H1 (cell line): ENCODE measurements at regions not wholly inside any gene's neighbourhood (a gene's known extent, or its start where the extent isn't known, plus 50 kb on each side); places are given as distances from the start of the nearest gene placed in this dataset.
A peak's percentile ranks its signal among the peaks of the same experiment; 100 is the strongest.
"Not testable (repeated sequence)": the region's sequence is repeated elsewhere in the genome, so short reads cannot be mapped to it uniquely, and the experiment has no call there.

Experiments used
- CTCF ChIA-PET: fragments of 300-600 bp; sonication (Branson Sonifier 250); formaldehyde crosslinking; loops from one replicate; lab custom pipeline; 2021; ENCODE audit not compliant: partially characterized antibody; lab: Charles Lee
- POLR2A ChIA-PET: fragments of 300-600 bp; sonication (Branson Sonifier 250); formaldehyde crosslinking; loops from one replicate; lab custom pipeline; 2021; ENCODE audit warnings: inconsistent platforms; ENCODE audit not compliant: partially characterized antibody; lab: Charles Lee
- DNase-seq, 2 experiments: peaks; one replicate each; pipeline versions ENCODE4 v3.0.0 to v3.0.0-alpha.2; 2010 to 2022; ENCODE audit warnings: low spot score in 2 of 2, low read depth in 1 of 2, mixed read lengths in 1 of 2
- FAIRE-seq: peaks from 2 replicates; lab custom pipeline; 2011; peaks lifted over from hg19 to GRCh38; lab: Jason Lieb, UNC
- H2AFZ ChIP-seq: 2 replicates; pipeline ENCODE4 v1.8.1; 2012; ENCODE audit warnings: low read length, inconsistent platforms
- H2AK5ac ChIP-seq: 2 replicates; pipeline ENCODE4 v1.6.1; 2013; ENCODE audit warnings: low read depth, low read length
- H2BK120ac ChIP-seq: replicated peaks from 2 replicates; pipeline ENCODE3; 2013; ENCODE audit warnings: low read depth, low read length, inconsistent platforms
- H2BK12ac ChIP-seq: 2 replicates; pipeline ENCODE4 v1.6.1; 2013; ENCODE audit warnings: low read depth, low read length
- H2BK15ac ChIP-seq: 2 replicates; pipeline ENCODE4 v1.6.1; 2013; ENCODE audit warnings: low read length
- H2BK20ac ChIP-seq: 2 replicates; pipeline ENCODE4 v1.6.1; 2013; ENCODE audit warnings: low read length
- H2BK5ac ChIP-seq: 2 replicates; pipeline ENCODE4 v1.6.1; 2013; ENCODE audit warnings: low read depth, low read length
- H3K14ac ChIP-seq: 2 replicates; pipeline ENCODE4 v1.6.1; 2013; ENCODE audit warnings: inconsistent platforms; ENCODE audit not compliant: insufficient read length
- H3K18ac ChIP-seq: 2 replicates; pipeline ENCODE4 v1.6.1; 2013; ENCODE audit warnings: low read length; ENCODE audit errors: extremely low read depth
- H3K23ac ChIP-seq: 2 replicates; pipeline ENCODE4 v1.6.1; 2013; ENCODE audit warnings: inconsistent platforms; ENCODE audit not compliant: insufficient read length
- H3K23me2 ChIP-seq: 2 replicates; pipeline ENCODE4 v1.6.1; 2013; ENCODE audit warnings: low read depth, low read length
- H3K27ac ChIP-seq: 2 replicates; pipeline ENCODE4 v1.6.1; 2011; ENCODE audit warnings: low read depth, low read length, inconsistent platforms
- H3K27me3 ChIP-seq, 4 experiments: replicated peaks in 1 of 4; 1 replicate in 1 of 4; 2 replicates in 3 of 4; pipeline versions ENCODE4 v1.6.1 to v1.8.1; 2011 to 2013; ENCODE audit warnings: low read length in 3 of 4, mild to moderate bottlenecking in 3 of 4, inconsistent platforms in 2 of 4, mixed read lengths in 2 of 4, moderate library complexity in 1 of 4; ENCODE audit not compliant: control insufficient read depth in 3 of 4, insufficient read depth in 3 of 4; ENCODE audit errors: extremely low read depth in 1 of 4
- H3K36me3 ChIP-seq, 4 experiments: 2 replicates each; pipeline versions ENCODE4 v1.6.1 to v1.8.1; 2011 to 2013; ENCODE audit warnings: mild to moderate bottlenecking in 4 of 4, low read length in 3 of 4, moderate library complexity in 2 of 4, control low read depth in 1 of 4, inconsistent platforms in 1 of 4; ENCODE audit not compliant: insufficient read depth in 4 of 4, control insufficient read depth in 2 of 4
- H3K4ac ChIP-seq: replicated peaks from 2 replicates; pipeline ENCODE3; 2013; ENCODE audit warnings: low read length, low read depth, mixed read lengths, inconsistent platforms; ENCODE audit not compliant: insufficient read length
- H3K4me1 ChIP-seq, 4 experiments: replicated peaks in 1 of 4; 1 replicate in 1 of 4; 2 replicates in 3 of 4; pipeline versions ENCODE4 v1.6.1 to v1.8.1; 2011 to 2013; ENCODE audit warnings: low read length in 3 of 4, inconsistent platforms in 2 of 4, mixed read lengths in 1 of 4; ENCODE audit not compliant: insufficient read depth in 4 of 4, control insufficient read depth in 3 of 4
- H3K4me2 ChIP-seq, 2 experiments: 2 replicates each; pipeline versions ENCODE4 v1.6.1 to v1.8.1; 2011 to 2013; ENCODE audit warnings: low read depth in 2 of 2, low read length in 2 of 2, control low read depth in 1 of 2, inconsistent platforms in 1 of 2, mild to moderate bottlenecking in 1 of 2; ENCODE audit not compliant: insufficient read depth in 1 of 2
- H3K4me3 ChIP-seq, 4 experiments: fragments of 200-600, 300-600 bp in 1 of 4; sonication (generic), shearing (Covaris generic), sonication (Bioruptor Twin) in 1 of 4; 2 replicates each; pipeline versions ENCODE4 v1.5.1 to v1.8.1; 2011 to 2016; ENCODE audit warnings: low read length in 4 of 4, low read depth in 3 of 4, control low read depth in 2 of 4, inconsistent platforms in 2 of 4, mild to moderate bottlenecking in 2 of 4, mixed read lengths in 1 of 4, moderate library complexity in 1 of 4; ENCODE audit not compliant: insufficient read depth in 2 of 4; ENCODE audit errors: extremely low read depth in 1 of 4
- H3K56ac ChIP-seq: replicated peaks from 2 replicates; pipeline ENCODE3; 2013; ENCODE audit warnings: low read depth, mild to moderate bottlenecking, mixed read lengths, low read length, inconsistent platforms; ENCODE audit not compliant: insufficient read length
- H3K79me1 ChIP-seq: 2 replicates; pipeline ENCODE4 v1.6.1; 2013; ENCODE audit warnings: low read depth, low read length, control low read depth
- H3K79me2 ChIP-seq, 2 experiments: 2 replicates each; pipeline versions ENCODE4 v1.6.1 to v1.8.1; 2012 to 2013; ENCODE audit warnings: low read length in 2 of 2, mild to moderate bottlenecking in 2 of 2, inconsistent platforms in 1 of 2; ENCODE audit not compliant: insufficient read depth in 2 of 2, control insufficient read depth in 1 of 2
- H3K9ac ChIP-seq, 4 experiments: replicated peaks in 1 of 4; 1 replicate in 1 of 4; 2 replicates in 3 of 4; pipeline versions ENCODE4 v1.6.1 to v1.8.1; 2011 to 2013; ENCODE audit warnings: low read depth in 3 of 4, low read length in 3 of 4, control low read depth in 2 of 4, mild to moderate bottlenecking in 2 of 4, moderate library complexity in 2 of 4, inconsistent platforms in 1 of 4; ENCODE audit errors: extremely low read depth in 1 of 4
- H3K9me3 ChIP-seq, 2 experiments: 2 replicates each; pipeline versions ENCODE4 v1.6.1 to v1.8.1; 2012 to 2013; ENCODE audit warnings: mild to moderate bottlenecking in 2 of 2, moderate library complexity in 2 of 2, control low read depth in 1 of 2, inconsistent platforms in 1 of 2, low read depth in 1 of 2, low read length in 1 of 2, mixed read lengths in 1 of 2; ENCODE audit not compliant: insufficient read depth in 2 of 2
- H4K20me1 ChIP-seq, 2 experiments: replicated peaks in 1 of 2; 2 replicates each; pipeline versions ENCODE3 to v1.8.1; 2011 to 2013; ENCODE audit warnings: inconsistent platforms in 2 of 2, low read length in 2 of 2, mild to moderate bottlenecking in 1 of 2; ENCODE audit not compliant: insufficient read depth in 2 of 2, control insufficient read depth in 1 of 2
- H4K5ac ChIP-seq: 2 replicates; pipeline ENCODE4 v1.6.1; 2013; ENCODE audit warnings: low read length, low read depth, mixed read lengths, inconsistent platforms; ENCODE audit not compliant: insufficient read length
- H4K8ac ChIP-seq: 2 replicates; pipeline ENCODE4 v1.8.0; 2013; ENCODE audit warnings: mild to moderate bottlenecking, moderate library complexity, low read length, inconsistent platforms; ENCODE audit not compliant: insufficient read depth; ENCODE audit errors: extremely low read depth
- H4K91ac ChIP-seq: replicated peaks from 2 replicates; pipeline ENCODE3; 2013; ENCODE audit warnings: low read length, mixed read lengths, inconsistent platforms; ENCODE audit not compliant: insufficient read length
- WGBS, 2 experiments: shearing (Covaris generic) in 1 of 2; methylation state at CpG; one replicate each; pipeline versions ENCODE4 v1.1.6 to v1.1.7; 2013 to 2015; ENCODE audit warnings: low lambda C conversion rate in 2 of 2, mixed read lengths in 2 of 2, inconsistent platforms in 1 of 2, low coverage in 1 of 2, missing lambda C conversion rate in 1 of 2; ENCODE audit not compliant: insufficient replicate concordance in 2 of 2, insufficient coverage in 1 of 2, insufficient read length in 1 of 2; ENCODE audit errors: extremely low coverage in 1 of 2, missing lambda C conversion rate in 1 of 2; 5-methylcytosine and 5-hydroxymethylcytosine counted together

DNA sequence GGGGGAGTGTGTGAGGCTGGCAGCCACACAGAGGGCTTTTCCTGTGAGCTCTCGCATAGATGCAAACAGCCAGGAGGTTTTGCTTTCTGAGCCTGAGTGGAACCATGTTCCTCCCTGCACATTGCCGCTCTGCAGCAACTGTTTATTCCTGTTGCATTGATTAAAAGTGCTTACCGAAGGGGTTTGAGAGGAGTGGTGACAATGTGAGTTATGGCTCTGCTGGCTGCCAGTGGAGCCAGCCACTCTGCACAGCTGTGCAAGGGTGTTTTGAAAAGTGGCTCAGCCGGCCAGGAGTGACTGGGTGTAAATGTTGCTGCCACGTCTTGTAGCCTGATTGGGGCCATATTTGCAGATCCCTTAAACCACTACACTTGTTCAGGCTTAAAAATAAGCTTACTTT lies 114.9 kb upstream of the EEF2KMT start:
- not testable (repeated sequence) for H2BK5ac ChIP-seq, H3K9me3 ChIP-seq, H2AK5ac ChIP-seq, H4K91ac ChIP-seq, H3K23me2 ChIP-seq, DNase-seq, H2AFZ ChIP-seq, H3K18ac ChIP-seq, FAIRE-seq, H4K8ac ChIP-seq, H2BK12ac ChIP-seq, H3K27ac ChIP-seq, H3K79me1 ChIP-seq, H3K79me2 ChIP-seq, H3K23ac ChIP-seq, H2BK20ac ChIP-seq, H4K5ac ChIP-seq, H3K4ac ChIP-seq, H3K56ac ChIP-seq, H3K27me3 ChIP-seq, H3K9ac ChIP-seq, H2BK120ac ChIP-seq, H2BK15ac ChIP-seq, H3K36me3 ChIP-seq, H4K20me1 ChIP-seq, H3K14ac ChIP-seq
- ChIA-PET CTCF (interaction anchor here (0.8 kb wide), 1 partner anchor 40 kb away, joined by 3 read pairs; no protein-coding TSS in a partner anchor), POLR2A (interaction anchor here (0.6 to 0.8 kb wide), 2 partner anchors 22 to 397 kb away, joined by 3 read pairs; no protein-coding TSS in a partner anchor)
- Histone ChIP-seq H3K4me3 (peak overlapping the region in 1 of 4 experiments; percentile 41; a peak in 1 of 8 replicates), H3K4me1 (peaks cover 3 to 16% (median 7%) of the 10 kb centered on the region in 4 experiments; a peak in 5 of 7 replicates), H3K4me2 (peak overlapping the region; percentile 56 to 62; a peak in 3 of 4 replicates)
- WGBS, 2 experiments, result 58% methylated on average over 5 of the region's 5 CpGs; no CpG with 5 or more reads in 1 of the 2 experiments
